GM21717 (cell line): ENCODE measurements at regions not wholly inside any gene's neighbourhood (a gene's known extent, or its start where the extent isn't known, plus 50 kb on each side); places are given as distances from the start of the nearest gene placed in this dataset.

Experiments
- ATAC-seq: cut with Tn5 transposase; IDR thresholded peaks from one replicate; pipeline ENCODE4 v1.9.1; 2021; ENCODE audit warnings: mild to moderate bottlenecking, moderate library complexity; ENCODE audit not compliant: unreplicated experiment

DNA sequence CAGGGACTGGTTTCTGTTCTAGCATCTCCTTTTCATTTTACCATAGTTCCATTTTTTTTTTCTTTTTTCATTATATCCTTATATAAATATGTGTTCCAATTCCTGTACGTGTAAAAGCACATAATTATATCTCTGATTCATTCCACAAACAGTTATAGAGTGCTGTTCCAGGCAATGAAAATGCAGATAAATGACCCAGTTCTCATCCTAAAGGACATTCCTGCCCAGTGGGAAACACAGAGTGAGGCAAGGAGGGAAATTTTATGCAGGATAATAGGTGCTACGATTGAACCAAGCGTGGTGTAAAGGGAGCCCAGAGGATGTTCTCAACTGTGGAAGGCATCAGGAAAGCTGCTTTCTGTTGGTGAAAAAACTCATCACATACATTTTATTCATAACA lies 408.1 kb downstream of the GATA3 start:
- ATAC-seq, result no peak

GRCh38 chr10:8463853-8464252 lies 409.4 kb downstream of the GATA3 start:
- ATAC-seq, result no peak

GRCh38 chr10:8468477-8468876 lies 414.0 kb downstream of the GATA3 start:
- no peak for ATAC-seq

GRCh38 chr10:8473205-8473604 lies 418.7 kb downstream of the GATA3 start:
- ATAC-seq, result no peak

DNA sequence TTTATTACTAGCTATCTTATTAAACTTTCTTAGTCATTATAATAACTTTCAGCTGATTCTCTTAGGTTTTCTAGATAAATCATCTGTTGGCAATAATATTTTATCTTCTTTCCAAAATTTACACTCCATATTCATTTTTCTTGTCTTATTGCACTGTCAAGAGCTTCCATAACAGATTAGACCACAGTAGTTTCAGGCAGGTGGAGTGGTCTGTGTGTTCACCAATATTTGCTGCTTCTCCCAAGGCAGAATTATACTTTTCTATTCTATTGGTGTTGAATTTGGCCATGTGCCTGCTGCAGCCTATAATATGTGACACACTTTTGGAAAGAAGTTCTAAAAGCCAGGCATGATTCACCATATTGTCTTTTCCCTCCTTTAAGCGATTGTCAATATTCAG lies 422.8 kb downstream of the GATA3 start:
- ATAC-seq, result no peak

GRCh38 chr10:8481718-8482504 lies 427.4 kb downstream of the GATA3 start:
- no peak for ATAC-seq

GRCh38 chr10:8485032-8485431 lies 430.5 kb downstream of the GATA3 start:
- ATAC-seq, result no peak

DNA sequence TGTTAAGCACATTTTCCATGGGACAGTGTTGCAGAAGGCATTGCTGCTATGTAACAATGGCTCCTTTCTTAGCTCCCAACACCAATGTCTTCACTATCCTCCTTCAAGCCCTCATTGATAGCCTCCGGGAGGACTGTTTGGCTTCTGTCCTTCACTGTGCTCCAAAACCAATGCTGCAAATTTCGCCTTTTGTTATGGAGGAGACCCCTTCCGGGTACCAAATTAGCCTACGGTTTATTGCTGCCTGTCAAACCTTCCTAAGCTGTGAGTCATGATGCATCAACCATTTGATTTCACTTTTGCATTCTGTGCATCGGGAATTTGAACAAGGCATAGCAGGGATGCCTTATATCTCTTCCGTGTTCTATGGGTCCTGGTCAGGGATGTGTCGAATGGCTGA lies 432.9 kb downstream of the GATA3 start:
- no peak for ATAC-seq

DNA sequence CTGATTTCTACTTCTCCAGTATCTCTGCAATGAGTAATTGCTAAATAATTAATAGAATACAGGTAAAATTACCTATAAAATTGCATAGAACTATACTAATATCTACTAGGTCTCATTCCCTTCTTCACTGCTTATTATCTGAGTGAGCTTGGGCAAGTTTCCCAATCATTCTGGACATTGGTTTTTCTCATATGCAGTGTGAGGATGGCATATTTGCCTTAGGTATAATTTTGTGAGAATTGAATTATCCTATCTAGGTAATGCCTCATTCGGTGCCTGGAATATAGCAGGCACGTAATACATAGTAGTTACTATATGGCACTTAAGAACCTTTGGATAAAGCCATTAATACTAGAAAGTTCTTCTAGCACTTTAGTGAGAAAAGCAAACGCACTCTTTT lies 434.7 kb downstream of the GATA3 start:
- ATAC-seq, result no peak

DNA sequence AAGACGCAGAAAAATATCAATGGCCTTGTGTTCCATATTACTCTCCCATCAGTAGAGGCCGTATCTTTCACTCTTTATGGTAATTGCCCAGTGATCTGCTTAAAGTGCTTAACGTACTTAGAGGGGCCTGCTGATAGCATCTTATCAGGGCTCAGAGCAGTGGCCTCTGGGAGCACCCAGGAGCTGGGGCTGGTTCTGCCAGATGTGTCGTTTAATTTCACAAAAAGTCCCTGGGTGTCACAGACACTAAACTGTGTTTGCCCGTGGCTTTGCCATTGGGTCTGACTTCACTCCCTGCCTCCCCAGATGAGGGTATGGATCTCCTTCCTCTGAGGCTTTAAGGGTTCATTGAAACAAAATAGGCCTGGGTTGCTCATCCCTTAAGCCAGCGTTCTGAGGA lies 435.3 kb downstream of the GATA3 start:
- ATAC-seq, result no peak

DNA sequence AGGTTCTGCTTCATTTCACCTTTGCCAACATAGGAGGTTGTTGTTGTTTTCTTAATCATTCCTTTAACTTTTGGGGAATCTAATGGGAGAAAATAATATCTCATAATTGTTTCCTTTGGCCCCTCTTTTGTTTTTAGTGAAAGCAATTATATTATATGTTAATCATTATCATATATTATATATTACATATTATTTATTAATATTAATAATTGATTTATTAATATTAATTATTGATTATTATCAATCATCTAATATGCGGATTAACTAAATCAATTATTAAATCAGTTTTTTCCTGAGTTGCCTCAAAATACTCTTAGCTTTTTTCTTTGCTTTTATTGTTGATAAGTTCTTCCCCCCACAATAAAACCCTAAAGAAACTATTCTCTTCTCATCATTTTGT lies 443.8 kb downstream of the GATA3 start:
- ATAC-seq, result no peak

DNA sequence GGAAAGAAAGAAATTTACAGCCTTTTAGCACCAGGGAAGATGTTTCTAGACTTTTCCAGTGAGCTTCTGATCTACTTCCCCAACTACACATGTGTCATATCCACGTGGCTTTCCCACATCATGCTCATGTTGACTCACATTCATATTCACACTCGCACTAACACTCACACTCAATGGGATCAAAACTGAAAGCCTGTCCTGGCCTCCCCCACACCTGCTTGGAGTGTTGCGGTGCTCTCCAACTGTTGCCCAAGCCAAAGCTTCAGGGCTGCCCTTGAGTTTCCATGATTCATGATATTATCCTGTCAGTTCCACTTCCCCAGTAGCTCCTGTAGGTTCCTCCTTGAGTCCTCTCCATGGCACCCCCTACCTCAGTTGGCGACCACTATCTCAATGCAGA lies 444.4 kb downstream of the GATA3 start:
- no peak for ATAC-seq

DNA sequence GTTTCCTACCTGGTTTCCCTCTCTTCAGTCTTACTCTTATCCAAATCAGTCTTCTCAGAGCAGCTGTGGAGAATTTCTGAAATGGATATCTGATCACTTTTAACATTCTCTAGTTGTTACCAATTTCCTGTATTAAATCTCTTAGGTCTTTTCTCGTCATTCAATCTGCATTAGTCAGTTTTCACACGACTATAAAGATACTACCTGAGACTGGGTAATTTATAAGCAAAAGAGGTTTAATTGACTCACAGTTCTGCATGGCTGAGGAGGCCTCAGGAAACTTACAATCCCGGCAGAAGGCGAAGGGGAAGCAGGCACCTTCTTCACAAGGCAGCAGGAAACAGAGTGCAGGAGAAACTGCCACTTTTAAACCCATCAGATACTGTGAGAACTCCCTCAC lies 444.8 kb downstream of the GATA3 start:
- no peak for ATAC-seq

- no peak for ATAC-seq
These were observed 445.4 kb downstream of the GATA3 start for GRCh38 chr10:8499752-8500390.

DNA sequence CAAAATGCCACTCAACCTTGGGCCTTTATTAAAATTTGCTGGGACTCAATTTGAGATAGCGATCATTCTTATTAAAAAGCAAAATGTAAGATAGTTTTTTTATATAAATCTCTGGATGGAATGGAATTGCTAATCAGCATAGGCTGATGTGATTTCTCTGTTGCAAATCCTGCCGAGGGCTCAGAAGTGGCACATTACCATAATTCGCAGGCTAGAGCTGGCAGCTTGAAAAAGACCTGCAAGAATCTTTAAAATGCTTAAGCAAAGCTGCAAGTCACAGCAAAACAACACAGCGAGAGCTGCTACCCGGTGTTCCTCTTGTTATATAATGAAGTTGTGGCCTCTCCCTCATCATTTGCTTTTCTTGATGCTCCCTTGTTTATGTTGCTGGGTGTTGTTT lies 448.1 kb downstream of the GATA3 start:
- no peak for ATAC-seq

DNA sequence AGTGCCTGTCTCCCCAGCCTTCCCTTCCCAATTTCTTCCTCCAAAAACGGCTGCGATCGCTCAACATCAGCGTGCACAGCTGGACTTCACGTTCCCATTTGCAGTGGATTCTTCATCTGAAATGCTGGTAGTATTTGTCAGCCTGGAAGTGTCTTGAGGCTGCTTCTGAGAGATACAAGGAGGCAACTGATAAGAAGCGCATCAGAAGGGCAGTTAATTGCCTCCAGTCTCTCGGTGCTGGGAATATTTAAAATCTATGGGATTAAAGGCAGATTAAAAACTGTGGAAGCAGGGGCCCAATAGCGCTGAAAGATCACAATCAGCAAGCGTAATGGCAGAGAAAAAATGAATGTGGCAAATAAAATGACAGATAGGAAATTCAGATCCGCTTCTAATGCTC lies 450.0 kb downstream of the GATA3 start:
- no peak for ATAC-seq

DNA sequence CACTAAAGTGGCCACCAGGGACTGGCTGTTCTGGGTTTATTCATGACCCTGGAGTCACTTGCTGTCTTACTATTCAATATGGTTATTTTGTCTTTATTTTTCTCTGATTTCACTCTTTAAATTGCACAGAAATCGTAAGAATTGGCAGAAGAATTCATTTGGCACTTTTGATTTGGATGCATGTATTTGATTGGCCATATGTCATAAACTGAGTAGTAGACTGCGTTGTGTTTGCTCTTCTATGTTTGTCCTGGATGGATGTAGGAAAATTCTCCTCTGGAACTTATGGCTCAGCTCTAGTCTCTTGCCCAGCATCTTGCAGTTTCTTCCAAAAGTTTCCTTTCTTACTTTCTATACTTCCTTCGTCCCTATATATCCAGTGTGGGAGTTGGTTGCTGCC lies 452.7 kb downstream of the GATA3 start:
- no peak for ATAC-seq

DNA sequence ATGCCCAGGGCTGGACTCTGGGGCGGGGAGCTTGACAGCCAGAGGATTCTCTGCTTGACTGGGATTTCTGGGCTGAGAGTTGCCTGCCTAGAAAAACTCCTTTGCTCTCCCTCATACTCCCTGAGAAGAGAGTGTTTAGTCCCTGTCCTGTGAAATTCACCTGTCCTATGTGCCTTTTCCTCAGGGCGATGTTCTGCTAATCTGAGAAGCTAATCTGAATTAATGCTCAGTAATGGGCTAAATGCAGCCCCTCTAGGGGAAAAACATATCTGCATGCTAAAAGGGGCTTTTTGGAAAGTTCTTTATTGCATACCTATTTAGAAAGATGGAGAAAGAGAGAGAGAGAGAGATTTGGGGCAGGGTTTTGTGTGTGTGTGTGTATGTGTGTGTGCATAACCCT lies 454.4 kb downstream of the GATA3 start:
- no peak for ATAC-seq

- ATAC-seq, result no peak
These were observed 456.0 kb downstream of the GATA3 start for GRCh38 chr10:8510471-8510870.

DNA sequence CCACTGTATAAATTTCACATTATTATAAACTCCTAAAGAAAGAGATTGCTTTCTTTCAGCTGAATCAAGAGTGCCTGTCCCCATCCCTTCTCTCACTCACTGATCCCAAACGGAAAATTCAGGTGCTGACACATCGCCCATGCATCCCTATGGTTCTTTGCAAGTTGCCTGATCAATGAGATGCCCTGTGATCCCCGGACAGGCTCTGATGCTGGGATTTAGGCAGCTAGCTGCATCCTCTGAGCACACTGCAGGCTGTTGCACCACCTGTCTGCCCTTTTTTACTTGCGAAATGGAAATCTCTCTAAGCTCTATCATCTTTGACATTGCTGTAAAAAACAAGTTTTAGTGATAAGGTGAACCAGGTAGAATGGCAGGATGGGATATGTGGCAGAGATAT lies 456.5 kb downstream of the GATA3 start:
- ATAC-seq, result no peak

DNA sequence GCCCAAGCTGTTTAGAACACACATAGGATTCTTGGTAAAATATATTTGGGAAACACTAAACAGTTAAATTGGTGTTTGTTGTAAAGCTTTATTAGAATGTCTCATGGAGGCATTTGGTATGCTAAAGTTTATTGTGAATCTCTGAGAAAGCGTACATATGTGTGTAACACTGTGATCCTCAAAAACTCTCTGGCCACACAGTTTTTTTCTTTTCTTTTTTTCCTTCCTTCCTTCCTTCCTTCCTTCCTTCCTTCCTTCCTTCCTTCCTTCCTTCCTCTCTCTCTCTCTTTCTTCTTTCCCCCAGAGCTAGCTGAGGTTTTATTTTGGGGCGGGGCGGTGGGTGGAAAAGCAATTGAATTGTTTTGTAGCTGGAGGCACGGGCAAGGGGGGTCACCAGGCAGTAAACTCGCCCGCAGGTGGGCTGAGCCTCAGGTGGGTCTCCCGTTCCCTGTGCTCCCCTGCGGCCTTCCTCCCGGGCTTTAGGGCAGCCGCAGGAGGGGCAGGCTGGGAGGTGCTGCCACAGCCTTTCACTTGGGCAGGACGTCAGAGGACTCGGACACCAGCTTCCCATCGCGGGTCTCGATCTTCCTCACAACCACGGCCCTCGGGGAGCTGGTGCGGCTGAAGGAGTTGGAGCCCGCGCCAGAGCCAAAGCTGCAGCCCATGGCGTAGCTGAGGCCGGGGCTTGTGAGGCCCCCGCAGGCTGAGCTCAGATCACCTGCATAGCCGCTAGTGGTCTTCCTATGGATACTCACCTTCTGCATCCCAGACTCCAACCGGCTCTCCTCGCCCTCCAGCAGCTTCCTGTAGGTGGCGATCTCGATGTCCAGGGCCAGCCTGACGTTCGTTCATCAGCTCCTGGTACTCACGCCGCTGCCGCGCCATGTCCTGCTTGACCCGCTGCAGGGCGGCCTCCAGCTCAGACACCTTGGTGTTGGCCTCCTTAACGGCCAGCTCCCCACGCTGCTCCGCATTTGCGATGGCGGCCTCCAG lies 459.0 kb downstream of the GATA3 start:
- no peak for ATAC-seq

GRCh38 chr10:8520382-8520781 lies 465.9 kb downstream of the GATA3 start:
- no peak for ATAC-seq
